ENCODE measurements at regions not wholly inside any gene's neighbourhood (a gene's known extent, or its start where the extent isn't known, plus 50 kb on each side); places are given as distances from the start of the nearest gene placed in this dataset.

- ChIA-PET CTCF (no interaction called here), POLR2A (no interaction called here)
- Histone ChIP-seq H3K9me3 (ENCODE audit: control insufficient read depth, insufficient read depth, low read length) (no peaks in the 10 kb centered on the region), H3K27me3 (ENCODE audit: control insufficient read depth, insufficient read depth, low read length) (no peaks in the 10 kb centered on the region), H3K4me3 (ENCODE audit: low read depth, low read length) (no peak overlapping the region), H3K27ac (ENCODE audit: low read depth, low read length) (no peak overlapping the region)
- no peak for DNase-seq (ENCODE audit: low read depth, low spot score)
- TF ChIP-seq CTCF (IDR thresholded peaks at IDR 0.05; ENCODE audit: low read depth, low read length), result no peak
Observed at GRCh38 chr12:17695495-17695894, 394.5 kb downstream of the RERGL start.

- POLR2A ChIA-PET, result no interaction called here
- H3K9me3 ChIP-seq (ENCODE audit: control insufficient read depth, insufficient read depth, low read length), result peaks cover 4% of the 10 kb centered on the region; the same call in 1 of the 2 replicates
- CTCF ChIA-PET, result no interaction called here
- no peak for TF ChIP-seq CTCF (IDR thresholded peaks at IDR 0.05; ENCODE audit: low read depth, low read length)
- no peaks in the 10 kb centered on the region for H3K27me3 ChIP-seq (ENCODE audit: control insufficient read depth, insufficient read depth, low read length)
- no peak for DNase-seq (ENCODE audit: low read depth, low spot score)
- H3K4me3 ChIP-seq (ENCODE audit: low read depth, low read length), result no peak overlapping the region
- H3K27ac ChIP-seq (ENCODE audit: low read depth, low read length), result no peak overlapping the region
Observed at GRCh38 chr12:17691369-17691768, 398.6 kb downstream of the RERGL start.

- no peak for DNase-seq (ENCODE audit: low read depth, low spot score)
- POLR2A ChIA-PET, result no interaction called here
- CTCF ChIA-PET, result no interaction called here
- Histone ChIP-seq H3K9me3 (ENCODE audit: control insufficient read depth, insufficient read depth, low read length) (peaks cover 9% of the 10 kb centered on the region), H3K4me3 (ENCODE audit: low read depth, low read length) (no peak overlapping the region), H3K27me3 (ENCODE audit: control insufficient read depth, insufficient read depth, low read length) (no peaks in the 10 kb centered on the region), H3K27ac (ENCODE audit: low read depth, low read length) (no peak overlapping the region)
- no peak for TF ChIP-seq CTCF (IDR thresholded peaks at IDR 0.05; ENCODE audit: low read depth, low read length)
Observed at GRCh38 chr12:17680220-17680619, 409.8 kb downstream of the RERGL start.

GRCh38 chr12:17666641-17667324, 423.2 kb downstream of the RERGL start:
- Histone ChIP-seq H3K27ac (ENCODE audit: low read depth, low read length) (no peak overlapping the region), H3K9me3 (ENCODE audit: control insufficient read depth, insufficient read depth, low read length) (peaks cover 16% of the 10 kb centered on the region), H3K4me3 (ENCODE audit: low read depth, low read length) (no peak overlapping the region), H3K27me3 (ENCODE audit: control insufficient read depth, insufficient read depth, low read length) (no peaks in the 10 kb centered on the region)
- no peak for DNase-seq (ENCODE audit: low read depth, low spot score)
- CTCF ChIA-PET, result no interaction called here
- no peak for TF ChIP-seq CTCF (IDR thresholded peaks at IDR 0.05; ENCODE audit: low read depth, low read length)
- POLR2A ChIA-PET, result no interaction called here

GRCh38 chr12:17665839-17666238, 424.2 kb downstream of the RERGL start:
- no peak overlapping the region for H3K4me3 ChIP-seq (ENCODE audit: low read depth, low read length)
- CTCF ChIA-PET, result no interaction called here
- H3K9me3 ChIP-seq (ENCODE audit: control insufficient read depth, insufficient read depth, low read length), result peaks cover 16% of the 10 kb centered on the region
- H3K27ac ChIP-seq (ENCODE audit: low read depth, low read length), result no peak overlapping the region
- no peak for DNase-seq (ENCODE audit: low read depth, low spot score)
- POLR2A ChIA-PET, result no interaction called here
- no peak for TF ChIP-seq CTCF (IDR thresholded peaks at IDR 0.05; ENCODE audit: low read depth, low read length)
- H3K27me3 ChIP-seq (ENCODE audit: control insufficient read depth, insufficient read depth, low read length), result no peaks in the 10 kb centered on the region
